GM18873 (cell line): ENCODE measurements at regions not wholly inside any gene's neighbourhood (a gene's known extent, or its start where the extent isn't known, plus 50 kb on each side); places are given as distances from the start of the nearest gene placed in this dataset.
"Not testable (repeated sequence)": the region's sequence is repeated elsewhere in the genome, so short reads cannot be mapped to it uniquely, and the experiment has no call there.

ENCODE experiments used
- ATAC-seq: cut with Tn5 transposase; IDR thresholded peaks from one replicate; pipeline ENCODE4 v1.9.1; 2021; ENCODE audit warnings: mild to moderate bottlenecking, moderate library complexity, moderate number of reproducible peaks; ENCODE audit not compliant: unreplicated experiment, low FRiP score

GRCh38 chr9:90204128-90204831 lies 438.3 kb downstream of the DIRAS2 start:
- ATAC-seq: no peak

DNA sequence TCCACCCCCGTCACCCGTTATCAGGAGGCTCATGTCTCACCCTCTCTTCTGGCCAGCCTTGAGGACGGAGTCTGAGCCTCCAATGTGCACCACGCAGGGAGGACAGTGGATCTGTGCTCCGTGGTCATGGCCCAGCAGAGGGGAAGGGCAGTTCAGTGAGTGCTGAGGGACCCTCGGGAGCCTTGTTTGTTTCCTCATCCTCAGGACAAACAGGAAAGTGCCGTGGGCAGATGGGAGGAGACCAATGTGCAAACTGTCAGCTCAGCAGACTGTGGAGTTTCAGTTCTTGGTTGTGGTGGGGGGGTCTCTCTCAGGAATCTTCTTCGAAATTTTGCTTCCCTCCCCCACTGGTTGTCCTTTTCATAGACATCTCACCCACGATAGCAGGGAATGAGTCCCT lies 429.6 kb downstream of the DIRAS2 start:
- ATAC-seq: not testable (repeated sequence)

DNA sequence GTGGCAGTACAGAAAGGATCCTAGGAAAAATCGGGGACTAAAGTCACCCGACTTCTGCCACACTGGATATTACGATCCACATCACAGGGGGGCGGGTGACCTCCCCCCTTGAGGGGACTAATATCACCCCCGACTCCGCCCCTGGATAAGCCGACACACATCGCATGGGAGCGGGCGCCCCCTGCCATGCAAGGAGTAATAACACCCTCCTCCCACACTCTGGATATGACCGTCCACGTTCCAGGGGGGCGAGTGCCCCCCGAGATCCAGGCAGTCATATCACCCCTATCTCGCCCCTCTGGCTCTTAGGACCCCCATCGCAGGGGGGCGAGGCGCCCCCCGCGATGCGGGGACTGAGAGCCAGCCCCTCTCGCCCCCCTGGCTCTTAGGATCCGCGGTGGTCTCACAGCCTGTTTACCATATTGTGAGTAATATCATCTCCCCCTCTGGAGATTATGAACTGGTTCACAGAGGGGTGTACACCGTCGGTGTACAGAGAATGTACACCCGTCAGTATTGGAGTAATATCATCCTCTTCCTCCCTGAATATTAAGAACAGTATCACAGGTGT lies 423.0 kb downstream of the DIRAS2 start:
- ATAC-seq: no peak

GRCh38 chr9:90221899-90222298 lies 420.7 kb downstream of the DIRAS2 start:
- not testable (repeated sequence) for ATAC-seq

- not testable (repeated sequence) for ATAC-seq
These were observed 415.7 kb downstream of the DIRAS2 start for GRCh38 chr9:90226839-90227338.

- not testable (repeated sequence) for ATAC-seq
These were observed 409.5 kb downstream of the DIRAS2 start for GRCh38 chr9:90233081-90233480.

GRCh38 chr9:90240541-90240940 lies 402.1 kb downstream of the DIRAS2 start:
- no peak for ATAC-seq

DNA sequence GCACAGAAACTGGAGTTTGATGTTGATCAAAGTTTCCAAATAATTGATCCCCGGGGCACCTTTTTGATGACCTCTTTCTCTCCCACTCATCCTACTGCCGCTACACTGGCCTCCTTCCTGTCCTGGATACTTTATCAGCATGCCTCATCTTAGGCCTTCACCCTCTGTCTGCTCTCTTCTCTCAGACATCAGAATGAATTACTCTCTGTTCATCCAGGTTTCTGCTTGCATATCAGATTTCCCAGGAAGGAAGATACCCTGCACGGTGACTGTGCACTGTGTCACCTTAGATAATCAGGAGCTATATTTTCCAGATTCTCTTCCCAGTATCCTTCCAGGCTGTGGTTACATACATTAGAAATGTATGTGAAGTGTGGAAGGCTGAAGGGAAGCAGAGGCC lies 397.0 kb downstream of the DIRAS2 start:
- ATAC-seq: no peak

GRCh38 chr9:90249094-90249493 lies 393.5 kb downstream of the DIRAS2 start:
- ATAC-seq: no peak

GRCh38 chr9:90251316-90251715 lies 391.3 kb downstream of the DIRAS2 start:
- no peak for ATAC-seq

- no peak for ATAC-seq
These were observed 386.3 kb downstream of the DIRAS2 start for GRCh38 chr9:90256345-90256744.

DNA sequence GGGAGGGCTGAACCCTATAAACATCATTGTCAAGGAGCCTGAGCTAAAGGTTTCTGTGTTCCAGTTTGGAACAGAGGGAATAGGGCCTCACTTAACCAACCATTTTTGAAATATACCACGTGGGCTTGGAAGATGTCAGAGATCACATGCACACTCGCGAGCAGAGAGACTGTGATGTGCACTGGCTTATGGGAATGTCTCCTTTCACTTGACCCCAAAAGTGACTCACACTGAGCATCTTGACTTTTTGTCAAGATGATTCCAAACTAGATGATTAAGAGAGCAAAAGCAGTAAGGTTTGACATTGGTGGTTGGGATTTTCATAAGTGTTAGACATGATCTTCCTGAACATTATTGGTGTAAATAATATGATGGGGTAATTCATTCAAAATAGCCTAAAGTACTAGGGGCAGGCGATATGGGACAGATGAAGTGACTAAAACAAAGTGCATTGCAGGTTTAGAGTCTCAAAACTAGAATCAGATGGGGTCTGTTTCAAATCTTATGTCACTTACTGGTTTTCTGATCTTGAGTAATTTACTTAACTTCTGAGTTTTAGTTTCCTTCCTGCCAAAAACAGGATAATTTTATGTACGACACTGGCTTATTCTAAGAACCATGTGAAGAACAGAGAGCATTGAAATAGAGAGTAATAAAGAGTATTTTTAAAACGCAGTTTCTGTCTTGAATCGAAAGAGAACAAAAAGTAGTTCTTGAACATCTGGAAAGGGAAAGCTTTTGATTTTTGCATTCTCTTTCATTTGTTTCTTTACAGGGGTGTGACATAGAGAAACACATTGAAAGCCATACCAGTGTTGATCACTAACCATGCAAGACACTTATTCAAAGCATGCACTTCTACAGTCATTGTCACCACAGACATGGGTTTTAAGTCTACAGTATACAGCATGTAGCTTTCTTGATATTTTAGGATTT lies 383.0 kb downstream of the DIRAS2 start:
- no peak for ATAC-seq

DNA sequence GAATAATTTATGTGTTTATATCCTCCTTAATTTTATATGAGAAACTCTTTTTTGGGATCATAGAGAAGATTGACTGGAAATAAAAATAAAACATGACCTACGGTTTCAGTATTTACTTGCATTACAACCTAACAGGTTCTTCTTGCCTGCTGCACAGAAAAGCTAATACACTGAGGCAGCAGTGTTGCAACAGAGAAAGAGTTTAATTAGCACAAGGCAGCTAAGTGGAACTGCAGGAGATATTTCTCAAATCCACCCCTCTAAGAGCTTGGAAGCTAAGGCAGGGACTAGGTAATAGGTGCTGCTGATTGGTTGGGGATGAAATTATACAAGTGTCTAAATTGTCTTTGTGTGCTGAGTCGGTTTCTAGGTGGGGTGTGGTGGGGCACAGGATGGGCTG lies 380.9 kb downstream of the DIRAS2 start:
- no peak for ATAC-seq

DNA sequence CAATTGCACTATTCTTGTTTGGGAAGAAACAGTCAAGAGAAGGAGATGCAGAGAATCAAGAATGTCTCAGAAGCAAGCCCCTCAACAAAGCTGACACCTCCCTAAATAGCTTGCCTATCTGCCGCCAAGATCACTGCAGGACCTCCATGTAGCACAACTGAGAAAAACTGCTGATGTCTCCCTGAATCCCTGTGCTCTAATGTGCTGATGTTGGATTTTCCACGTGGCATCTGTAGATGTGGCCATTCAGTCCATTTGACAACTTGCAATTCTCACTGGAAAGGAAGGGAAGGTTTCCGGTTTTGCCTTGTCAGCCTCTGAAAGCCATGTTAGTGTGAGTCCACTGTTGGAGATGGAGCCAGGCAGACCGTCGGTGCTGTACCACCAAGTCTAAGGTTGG lies 374.0 kb downstream of the DIRAS2 start:
- ATAC-seq: no peak

DNA sequence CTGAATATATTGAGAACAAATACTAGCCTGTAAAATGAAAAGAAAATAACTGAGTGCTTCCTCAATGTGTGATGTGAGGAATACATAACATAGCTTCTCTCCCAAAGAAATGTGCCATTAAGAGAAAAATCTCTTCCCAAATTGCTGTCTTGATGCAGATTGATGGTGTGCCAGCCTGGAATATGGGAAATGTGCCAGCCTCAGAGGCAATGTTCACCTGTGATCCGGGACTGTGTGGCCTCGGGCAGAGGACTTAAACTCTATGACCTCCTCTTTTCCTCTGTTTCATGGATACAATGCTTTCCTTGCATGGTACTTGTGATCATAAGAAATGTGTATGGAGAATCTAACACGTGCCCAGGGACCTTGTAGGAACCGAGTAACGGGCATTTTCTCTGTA lies 370.9 kb downstream of the DIRAS2 start:
- ATAC-seq: no peak

GRCh38 chr9:90274725-90275124 lies 367.9 kb downstream of the DIRAS2 start:
- ATAC-seq: no peak

- ATAC-seq: no peak
These were observed 356.7 kb downstream of the DIRAS2 start for GRCh38 chr9:90285946-90286345.

- peak; percentile 82 for ATAC-seq
These were observed 354.9 kb downstream of the DIRAS2 start for GRCh38 chr9:90287567-90288274.

DNA sequence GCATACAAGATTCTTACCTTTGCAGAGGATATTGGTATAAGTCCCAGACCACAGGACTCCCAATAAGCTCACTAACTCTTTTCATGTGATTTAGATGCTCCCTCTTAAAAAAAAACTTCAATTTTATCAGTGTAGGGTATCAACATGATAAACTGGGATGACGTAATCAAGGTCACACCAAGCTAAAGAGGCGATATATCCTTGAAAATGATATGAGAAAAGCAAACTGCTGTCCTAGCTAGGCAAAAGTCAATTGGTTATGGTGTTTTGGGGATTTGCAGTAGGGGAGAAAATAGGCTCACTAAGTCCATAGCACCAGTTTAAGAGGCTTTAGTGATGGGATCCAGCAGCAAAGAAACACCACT lies 354.4 kb downstream of the DIRAS2 start:
- ATAC-seq: no peak

DNA sequence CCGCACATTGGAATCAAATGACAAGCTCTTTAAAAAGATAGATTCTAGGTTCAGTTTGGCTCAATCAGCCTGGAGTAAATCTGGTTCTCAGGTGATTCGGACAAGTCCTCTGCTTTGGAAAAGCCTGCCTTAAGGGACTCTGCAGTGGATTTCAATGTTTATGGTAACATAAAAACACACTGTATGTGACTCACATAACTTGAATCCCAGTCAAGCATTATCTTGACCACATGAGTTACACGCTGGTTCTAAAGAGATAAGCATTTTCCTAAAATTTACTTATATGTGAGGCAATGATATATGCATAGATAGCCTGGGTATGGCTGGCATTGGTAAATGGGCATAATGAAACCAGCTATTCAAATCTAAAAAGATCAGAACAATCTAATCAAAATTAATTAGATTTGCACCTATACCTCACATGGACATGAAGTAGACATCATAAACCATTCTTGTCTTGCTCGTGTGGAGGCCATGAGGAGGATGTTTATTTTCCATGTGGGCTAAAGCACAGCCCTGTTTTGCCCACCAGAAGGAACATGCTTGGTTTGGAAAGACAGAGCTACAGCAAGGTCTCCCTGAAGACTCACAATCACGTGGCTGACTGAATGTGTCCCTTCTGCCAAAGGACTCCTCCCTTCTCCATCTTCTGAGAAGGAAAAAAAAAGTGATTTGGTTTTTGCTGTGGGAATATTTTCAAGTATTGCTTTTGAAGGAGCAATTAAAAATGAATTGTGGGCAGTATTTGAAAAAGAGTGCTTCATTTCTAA lies 351.7 kb downstream of the DIRAS2 start:
- ATAC-seq: no peak
